HG03139 (cell line): ENCODE measurements at regions not wholly inside any gene's neighbourhood (a gene's known extent, or its start where the extent isn't known, plus 50 kb on each side); places are given as distances from the start of the nearest gene placed in this dataset.

Experiments used
- ATAC-seq: cut with Tn5 transposase; IDR thresholded peaks from one replicate; pipeline ENCODE4 v1.9.1; 2021; ENCODE audit not compliant: unreplicated experiment

GRCh38 chr2:128640845-128641360 lies 322.2 kb upstream of the HS6ST1 start:
- no peak for ATAC-seq

GRCh38 chr2:128641421-128642080 lies 322.9 kb upstream of the HS6ST1 start:
- ATAC-seq, result no peak

- ATAC-seq, result no peak
Measured at GRCh38 chr2:128642316-128642715, 323.6 kb upstream of the HS6ST1 start.

- ATAC-seq, result no peak
Measured at GRCh38 chr2:128642821-128643220, 324.2 kb upstream of the HS6ST1 start.

GRCh38 chr2:128643221-128644065 lies 324.8 kb upstream of the HS6ST1 start:
- no peak for ATAC-seq

GRCh38 chr2:128644156-128644555 lies 325.5 kb upstream of the HS6ST1 start:
- ATAC-seq, result no peak

- ATAC-seq, result no peak
Measured at GRCh38 chr2:128644718-128645256, 326.1 kb upstream of the HS6ST1 start.

GRCh38 chr2:128645631-128646030 lies 327.0 kb upstream of the HS6ST1 start:
- ATAC-seq, result no peak

- no peak for ATAC-seq
Measured at GRCh38 chr2:128646091-128646490, 327.4 kb upstream of the HS6ST1 start.

- no peak for ATAC-seq
Measured at GRCh38 chr2:128646691-128647090, 328.0 kb upstream of the HS6ST1 start.

- no peak for ATAC-seq
Measured at GRCh38 chr2:128651000-128651399, 332.3 kb upstream of the HS6ST1 start.

- no peak for ATAC-seq
Measured at GRCh38 chr2:128654408-128654807, 335.7 kb upstream of the HS6ST1 start.

- no peak for ATAC-seq
Measured at GRCh38 chr2:128660836-128661235, 342.2 kb upstream of the HS6ST1 start.

- no peak for ATAC-seq
Measured at GRCh38 chr2:128661311-128661710, 342.6 kb upstream of the HS6ST1 start.

GRCh38 chr2:128662051-128662471 lies 343.4 kb upstream of the HS6ST1 start:
- ATAC-seq, result no peak

GRCh38 chr2:128663371-128664050 lies 344.8 kb upstream of the HS6ST1 start:
- no peak for ATAC-seq

- no peak for ATAC-seq
Measured at GRCh38 chr2:128664499-128664971, 345.9 kb upstream of the HS6ST1 start.

- ATAC-seq, result no peak
Measured at GRCh38 chr2:128665113-128665512, 346.4 kb upstream of the HS6ST1 start.

GRCh38 chr2:128666596-128666995 lies 347.9 kb upstream of the HS6ST1 start:
- no peak for ATAC-seq

GRCh38 chr2:128667391-128667790 lies 348.7 kb upstream of the HS6ST1 start:
- ATAC-seq, result no peak

GRCh38 chr2:128668946-128669345 lies 350.3 kb upstream of the HS6ST1 start:
- no peak for ATAC-seq
